ENCODE measurements at regions not wholly inside any gene's neighbourhood (a gene's known extent, or its start where the extent isn't known, plus 50 kb on each side); places are given as distances from the start of the nearest gene placed in this dataset.

GRCh38 chr1:212525479-212526110 lies 83.0 kb upstream of the ATF3 start:
- no peak for DNase-seq (ENCODE audit: low read depth in 2 of 2)

- DNase-seq (ENCODE audit: low read depth in 2 of 2), result no peak
These were observed 82.5 kb upstream of the ATF3 start for GRCh38 chr1:212526111-212526491.

- DNase-seq (ENCODE audit: low read depth in 2 of 2), result no peak
These were observed 80.1 kb upstream of the ATF3 start for GRCh38 chr1:212528501-212528900.

- no peak for DNase-seq (ENCODE audit: low read depth in 2 of 2)
These were observed 79.3 kb upstream of the ATF3 start for GRCh38 chr1:212529211-212529741.

GRCh38 chr1:212531267-212531666 lies 77.3 kb upstream of the ATF3 start:
- DNase-seq (ENCODE audit: low read depth in 2 of 2), result no peak

GRCh38 chr1:212531796-212532195 lies 76.8 kb upstream of the ATF3 start:
- DNase-seq (ENCODE audit: low read depth in 2 of 2), result no peak

- no peak for DNase-seq (ENCODE audit: low read depth in 2 of 2)
These were observed 76.0 kb upstream of the ATF3 start for GRCh38 chr1:212532469-212533147.

GRCh38 chr1:212533148-212533517 lies 75.4 kb upstream of the ATF3 start:
- no peak for DNase-seq (ENCODE audit: low read depth in 2 of 2)

GRCh38 chr1:212536586-212536985 lies 72.0 kb upstream of the ATF3 start:
- no peak for DNase-seq (ENCODE audit: low read depth in 2 of 2)

GRCh38 chr1:212537610-212538009 lies 71.0 kb upstream of the ATF3 start:
- no peak for DNase-seq (ENCODE audit: low read depth in 2 of 2)

- DNase-seq (ENCODE audit: low read depth in 2 of 2), result no peak
These were observed 68.7 kb upstream of the ATF3 start for GRCh38 chr1:212539737-212540430.

GRCh38 chr1:212542761-212543187 lies 65.8 kb upstream of the ATF3 start:
- DNase-seq (ENCODE audit: low read depth in 2 of 2), result no peak

- no peak for DNase-seq (ENCODE audit: low read depth in 2 of 2)
These were observed 64.5 kb upstream of the ATF3 start for GRCh38 chr1:212544110-212544509.

- no peak for DNase-seq (ENCODE audit: low read depth in 2 of 2)
These were observed 62.5 kb upstream of the ATF3 start for GRCh38 chr1:212545941-212546635.

GRCh38 chr1:212549503-212550017 lies 59.0 kb upstream of the ATF3 start:
- DNase-seq (ENCODE audit: low read depth in 2 of 2), result no peak

GRCh38 chr1:212551929-212552328 lies 56.6 kb upstream of the ATF3 start:
- no peak for DNase-seq (ENCODE audit: low read depth in 2 of 2)

- DNase-seq (ENCODE audit: low read depth in 2 of 2), result no peak
These were observed 54.9 kb upstream of the ATF3 start for GRCh38 chr1:212553676-212554075.

- DNase-seq (ENCODE audit: low read depth in 2 of 2), result no peak
These were observed 54.2 kb upstream of the ATF3 start for GRCh38 chr1:212554401-212554800.

- DNase-seq (ENCODE audit: low read depth in 2 of 2), result no peak
These were observed 53.1 kb upstream of the ATF3 start for GRCh38 chr1:212555426-212555825.

- no peak for DNase-seq (ENCODE audit: low read depth in 2 of 2)
These were observed 51.6 kb upstream of the ATF3 start for GRCh38 chr1:212556822-212557549.
